AG09309 (cell line): ENCODE measurements at regions not wholly inside any gene's neighbourhood (a gene's known extent, or its start where the extent isn't known, plus 50 kb on each side); places are given as distances from the start of the nearest gene placed in this dataset.

Experiments used
- DNase-seq: peaks from one replicate; pipeline ENCODE4 v3.0.0-alpha.2; 2010; ENCODE audit warnings: low read depth
- H3K4me3 ChIP-seq: 2 replicates; pipeline ENCODE4 v1.5.1; 2011; ENCODE audit warnings: mild to moderate bottlenecking, low read depth, low read length, moderate library complexity; ENCODE audit not compliant: control insufficient read depth
- CTCF ChIP-seq: IDR thresholded peaks from 2 replicates; pipeline ENCODE4 v1.5.1; 2011; ENCODE audit warnings: mild to moderate bottlenecking, low read depth, low read length, inconsistent platforms; ENCODE audit not compliant: insufficient read depth, control insufficient read depth; ENCODE audit errors: missing control alignments

GRCh38 chr5:102608414-102608813, 109.6 kb upstream of the SLCO6A1 start:
- TF ChIP-seq CTCF = no peak
- DNase-seq = no peak
- no peak overlapping the region for H3K4me3 ChIP-seq

GRCh38 chr5:102611312-102611711, 112.5 kb upstream of the SLCO6A1 start:
- H3K4me3 ChIP-seq = no peak overlapping the region
- DNase-seq = no peak
- no peak for TF ChIP-seq CTCF

- no peak overlapping the region for H3K4me3 ChIP-seq
- TF ChIP-seq CTCF = no peak
- DNase-seq = no peak
Observed at GRCh38 chr5:102613661-102614060, 114.9 kb upstream of the SLCO6A1 start.

DNA sequence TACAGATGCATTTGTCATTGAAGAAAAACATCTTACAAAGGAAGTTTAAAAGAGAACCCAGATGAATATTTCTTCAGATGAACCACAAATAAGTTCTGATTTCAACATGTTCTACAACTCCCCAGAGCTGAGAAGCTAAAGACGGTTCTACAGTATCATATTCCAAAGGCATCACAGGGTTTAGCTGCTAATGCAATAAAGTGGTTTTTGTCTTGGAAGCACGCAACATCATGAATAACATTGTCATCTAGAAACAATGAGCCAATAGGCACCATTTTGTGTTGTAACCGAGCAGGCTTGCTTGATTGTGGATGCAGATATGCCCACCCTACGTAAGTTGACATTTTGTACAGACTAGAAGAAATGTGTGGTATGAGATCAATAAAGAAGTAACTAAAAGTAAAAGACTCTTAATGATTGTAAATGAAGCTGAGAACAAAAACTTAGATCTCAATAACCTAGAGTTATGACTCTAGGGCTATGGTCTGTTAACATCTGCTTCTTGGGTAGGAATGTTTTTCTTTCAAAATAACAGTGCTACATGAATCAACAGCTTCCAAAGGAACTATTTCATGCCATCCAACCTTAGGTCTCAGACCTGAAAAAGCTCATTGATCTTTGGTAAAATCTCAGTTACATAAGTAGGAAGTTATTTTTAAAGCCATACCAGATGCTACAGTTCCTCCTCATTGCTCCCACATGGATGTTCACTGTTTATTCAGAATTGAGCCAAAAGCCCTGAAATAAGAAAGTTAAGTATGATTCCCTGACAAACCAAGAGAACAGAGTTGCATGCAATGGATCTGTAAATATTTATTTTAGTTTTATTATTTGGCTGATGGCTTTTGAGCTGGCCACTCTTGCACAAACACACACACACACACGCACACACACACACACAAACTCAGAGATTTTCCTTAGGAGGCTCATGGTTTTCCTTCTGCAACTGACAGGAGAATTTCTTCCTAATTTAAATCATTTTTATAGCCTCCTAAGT, 118.7 kb upstream of the SLCO6A1 start:
- TF ChIP-seq CTCF = no peak
- no peak overlapping the region for H3K4me3 ChIP-seq
- peak; percentile 66 for DNase-seq

GRCh38 chr5:102622262-102622661, 123.5 kb upstream of the SLCO6A1 start:
- TF ChIP-seq CTCF = no peak
- DNase-seq = no peak
- H3K4me3 ChIP-seq = no peak overlapping the region

DNA sequence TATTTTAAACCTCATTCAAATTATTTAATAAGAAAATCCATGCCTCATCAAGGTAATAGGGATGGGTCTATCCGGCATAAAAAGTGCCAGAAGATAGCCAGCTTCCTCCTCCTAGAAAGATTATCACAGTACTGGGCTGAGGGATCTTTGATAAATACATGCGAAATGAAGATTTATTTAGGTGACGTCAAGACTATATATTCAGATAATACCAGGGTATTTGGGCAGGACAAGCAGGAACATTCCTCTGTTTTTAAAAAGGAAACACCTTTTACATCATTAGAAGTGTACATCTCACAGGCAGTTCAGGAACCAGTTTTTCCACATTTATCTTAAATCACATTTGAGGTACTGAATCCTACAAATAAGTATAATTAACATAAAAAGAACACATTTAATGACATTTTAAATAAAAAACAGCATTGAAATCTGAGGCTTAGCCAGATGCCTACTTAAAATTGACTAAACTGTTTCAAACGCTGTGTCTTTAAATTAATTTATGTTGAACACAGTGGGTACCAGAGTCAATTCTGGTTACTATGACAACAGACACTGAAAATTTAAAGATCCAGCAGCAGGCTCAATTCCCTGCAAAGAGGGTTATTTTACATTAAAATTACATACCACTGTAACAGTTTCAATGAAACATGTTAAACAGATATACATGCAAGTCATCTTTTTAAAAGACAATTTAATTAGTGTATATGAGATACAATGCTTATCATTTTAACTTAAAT, 124.7 kb upstream of the SLCO6A1 start:
- TF ChIP-seq CTCF = no peak

More for the DNA sequence above, 124.7 kb upstream of the SLCO6A1 start:
- no peak for DNase-seq
- no peak overlapping the region for H3K4me3 ChIP-seq
